BLaER1 treated with 17β-estradiol and CSF1 and Interleukin-3, amounts not matched to agents 10 nM and 100 nM (cell line): ENCODE measurements at regions not wholly inside any gene's neighbourhood (a gene's known extent, or its start where the extent isn't known, plus 50 kb on each side); places are given as distances from the start of the nearest gene placed in this dataset.

Source experiments
- H3K27ac ChIP-seq, 11 experiments: shearing (Covaris generic); formaldehyde crosslinking; 2 replicates each; pipeline ENCODE4 v1.8.1; 2022
- H3K27me3 ChIP-seq, 11 experiments: shearing (Covaris generic); formaldehyde crosslinking; 2 replicates each; pipeline ENCODE4 v1.8.1; 2022
- H3K36me3 ChIP-seq, 11 experiments: shearing (Covaris generic); formaldehyde crosslinking; 2 replicates each; pipeline ENCODE4 v1.8.1; 2022
- H3K4me1 ChIP-seq, 10 experiments: shearing (Covaris generic); formaldehyde crosslinking; 2 replicates each; pipeline ENCODE4 v1.8.1; 2022
- H3K4me2 ChIP-seq, 11 experiments: shearing (Covaris generic); formaldehyde crosslinking; 2 replicates each; pipeline ENCODE4 v1.8.1; 2022
- H3K4me3 ChIP-seq, 10 experiments: shearing (Covaris generic); formaldehyde crosslinking; 2 replicates each; pipeline ENCODE4 v1.8.1; 2022
- H3K9ac ChIP-seq, 11 experiments: shearing (Covaris generic); formaldehyde crosslinking; 2 replicates each; pipeline ENCODE4 v1.8.1; 2022
- H3K9me3 ChIP-seq, 11 experiments: shearing (Covaris generic); formaldehyde crosslinking; replicated peaks in 1 of 11; 2 replicates each; pipeline ENCODE4 v1.8.1; 2022
- H4K20me1 ChIP-seq, 11 experiments: shearing (Covaris generic); formaldehyde crosslinking; 2 replicates each; pipeline ENCODE4 v1.8.1; 2022
- Cebpa-rat ChIP-seq, 11 experiments: shearing (Covaris generic); IDR thresholded peaks; 2 replicates each; pipeline ENCODE4 v1.8.1; 2022

GRCh38 chr16:5738586-5738985 is 641.0 kb upstream of the EEF2KMT start:
- Histone ChIP-seq H3K9ac (no peak overlapping the region), H3K27me3 (no peaks in the 10 kb centered on the region), H3K9me3 (no peaks in the 10 kb centered on the region), H3K36me3 (no peaks in the 10 kb centered on the region), H3K27ac (no peak overlapping the region), H3K4me1 (peaks cover 0 to 20% (median 15%) of the 10 kb centered on the region in 10 experiments; a peak in 16 of 20 replicates), H3K4me3 (no peak overlapping the region), H4K20me1 (no peaks in the 10 kb centered on the region), H3K4me2 (peak overlapping the region in 2 of 11 experiments; percentile 80 to 81; a peak in 1 of 22 replicates)
- no peak for TF ChIP-seq Cebpa-rat (IDR thresholded peaks at IDR 0.05)

DNA sequence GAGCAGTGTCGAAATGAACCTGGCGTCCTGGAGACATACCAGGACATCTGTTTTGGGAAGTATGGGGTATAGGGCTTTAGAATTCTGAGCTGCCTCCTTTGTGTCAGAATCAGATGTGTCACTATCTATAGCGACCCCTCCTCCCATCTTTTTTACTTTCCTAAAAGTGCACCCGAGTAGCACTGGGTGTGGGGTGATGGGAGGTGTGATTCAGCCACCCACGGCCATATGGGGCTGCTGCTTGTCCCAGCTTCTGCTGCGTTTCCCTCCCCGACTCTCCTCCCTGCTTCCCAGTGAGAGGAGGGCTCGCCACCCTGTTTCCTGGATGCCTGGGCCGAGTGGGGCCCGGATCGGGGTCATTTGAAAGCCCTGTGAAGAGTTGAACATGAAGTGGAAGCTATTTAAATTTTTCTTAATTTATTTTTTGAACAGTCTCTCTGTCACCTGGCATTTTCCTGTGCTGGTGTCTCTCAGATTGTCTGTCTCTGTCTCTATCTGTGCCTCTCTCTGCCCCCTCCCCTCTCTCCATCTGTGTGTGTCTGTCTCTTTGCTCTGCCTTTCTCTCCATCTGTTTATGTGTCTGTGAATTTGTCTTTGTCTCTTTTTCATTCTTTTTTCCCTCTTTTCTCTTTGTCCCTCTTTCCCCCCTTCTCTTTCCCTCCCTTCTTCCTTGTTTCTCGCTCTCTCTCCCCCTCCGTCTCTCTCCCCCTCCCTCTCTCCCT is 638.8 kb upstream of the EEF2KMT start:
- no peak overlapping the region for H3K9ac ChIP-seq
- H3K4me3 ChIP-seq, result no peak overlapping the region
- no peak overlapping the region for H3K4me2 ChIP-seq
- TF ChIP-seq Cebpa-rat (IDR thresholded peaks at IDR 0.05), result no peak
- H4K20me1 ChIP-seq, result no peaks in the 10 kb centered on the region
- H3K9me3 ChIP-seq, result no peaks in the 10 kb centered on the region
- H3K27me3 ChIP-seq, result no peaks in the 10 kb centered on the region
- H3K36me3 ChIP-seq, result no peaks in the 10 kb centered on the region
- H3K27ac ChIP-seq, result no peak overlapping the region
- peaks cover 0 to 20% (median 15%) of the 10 kb centered on the region in 10 experiments; a peak in 16 of 20 replicates for H3K4me1 ChIP-seq

DNA sequence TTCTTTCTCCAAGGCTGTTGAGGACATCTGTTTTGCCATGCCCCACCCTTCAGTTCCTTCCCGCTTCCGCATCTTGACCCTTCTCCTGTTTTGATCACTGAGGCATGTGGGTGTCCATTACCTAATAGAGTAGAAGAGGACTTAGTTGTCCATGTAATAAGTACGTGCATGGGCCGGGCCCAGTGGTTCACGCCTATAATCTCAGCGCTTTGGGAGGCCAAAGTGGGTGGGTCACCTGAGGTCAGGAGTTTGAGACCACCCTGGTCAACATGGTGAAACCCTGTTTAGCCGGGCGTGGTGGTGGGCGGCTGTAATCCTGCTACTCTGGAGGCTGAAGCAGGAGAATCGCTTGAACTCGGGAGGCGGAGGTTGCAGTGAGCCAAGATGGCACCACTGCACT is 637.8 kb upstream of the EEF2KMT start:
- no peaks in the 10 kb centered on the region for H3K36me3 ChIP-seq
- H3K9me3 ChIP-seq, result no peaks in the 10 kb centered on the region
- H3K9ac ChIP-seq, result no peak overlapping the region
- no peaks in the 10 kb centered on the region for H4K20me1 ChIP-seq
- H3K27me3 ChIP-seq, result no peaks in the 10 kb centered on the region
- H3K27ac ChIP-seq, result no peak overlapping the region
- no peak for TF ChIP-seq Cebpa-rat (IDR thresholded peaks at IDR 0.05)
- peaks cover 0 to 20% (median 15%) of the 10 kb centered on the region in 10 experiments; a peak in 16 of 20 replicates for H3K4me1 ChIP-seq
- no peak overlapping the region for H3K4me3 ChIP-seq
- no peak overlapping the region for H3K4me2 ChIP-seq

DNA sequence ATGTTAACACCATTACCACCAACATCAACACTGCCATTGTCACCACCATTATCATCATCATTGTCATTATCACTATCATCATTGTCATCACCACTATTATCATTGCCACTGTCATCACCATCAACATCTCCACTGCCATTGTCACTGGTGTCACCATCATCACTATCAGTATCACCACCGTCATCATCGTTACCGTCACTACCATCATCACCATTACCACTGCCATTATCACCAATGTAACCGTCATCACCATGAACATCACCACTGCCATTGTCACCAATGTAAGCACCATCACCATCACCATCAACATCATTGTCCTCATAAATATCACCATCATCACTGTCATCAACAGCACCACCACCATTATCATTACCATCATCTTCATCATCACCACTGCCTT is 633.2 kb upstream of the EEF2KMT start:
- Histone ChIP-seq H3K4me3 (no peak overlapping the region), H3K9me3 (no peaks in the 10 kb centered on the region), H4K20me1 (no peaks in the 10 kb centered on the region), H3K4me1 (peaks cover 0 to under 1% (median 0%) of the 10 kb centered on the region in 10 experiments; a peak in 1 of 20 replicates), H3K36me3 (no peaks in the 10 kb centered on the region), H3K27me3 (no peaks in the 10 kb centered on the region), H3K9ac (no peak overlapping the region), H3K4me2 (no peak overlapping the region), H3K27ac (no peak overlapping the region)
- no peak for TF ChIP-seq Cebpa-rat (IDR thresholded peaks at IDR 0.05)

- H3K4me3 ChIP-seq, result no peak overlapping the region
- H3K27ac ChIP-seq, result no peak overlapping the region
- no peaks in the 10 kb centered on the region for H3K36me3 ChIP-seq
- H3K4me1 ChIP-seq, result no peaks in the 10 kb centered on the region
- H3K4me2 ChIP-seq, result no peak overlapping the region
- H3K27me3 ChIP-seq, result no peaks in the 10 kb centered on the region
- no peaks in the 10 kb centered on the region for H3K9me3 ChIP-seq
- no peak for TF ChIP-seq Cebpa-rat (IDR thresholded peaks at IDR 0.05)
- no peaks in the 10 kb centered on the region for H4K20me1 ChIP-seq
- no peak overlapping the region for H3K9ac ChIP-seq
Measured at GRCh38 chr16:5722116-5722619, 624.6 kb upstream of the EEF2KMT start.

DNA sequence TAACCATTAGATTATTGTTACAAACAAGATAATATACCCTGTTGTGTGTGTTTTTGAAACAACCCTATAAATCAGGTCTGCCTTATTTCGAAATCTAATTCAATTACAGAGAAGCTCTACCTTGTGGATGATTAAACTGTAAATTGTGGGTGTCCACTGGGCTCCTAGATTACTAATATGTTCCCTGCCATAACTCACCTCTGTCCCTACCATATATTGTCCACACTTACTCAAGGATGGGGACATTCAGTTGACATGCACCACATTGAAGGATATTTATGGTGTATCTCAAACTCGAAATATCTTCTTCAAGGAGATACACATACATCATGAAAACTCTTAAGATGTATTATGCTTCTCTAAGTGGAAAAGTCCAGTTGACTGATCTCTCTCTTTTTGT is 617.6 kb upstream of the EEF2KMT start:
- Histone ChIP-seq H3K27me3 (peaks cover 21 to 66% (median 54%) of the 10 kb centered on the region in 11 experiments), H3K4me3 (no peak overlapping the region), H3K9ac (no peak overlapping the region), H3K4me2 (no peak overlapping the region), H4K20me1 (peaks cover 0 to 6% (median 0%) of the 10 kb centered on the region in 11 experiments; a peak in 1 of 22 replicates), H3K4me1 (peaks cover 0 to 10% (median 8%) of the 10 kb centered on the region in 10 experiments; a peak in 11 of 20 replicates), H3K27ac (no peak overlapping the region), H3K9me3 (peaks cover 15 to 24% (median 17%) of the 10 kb centered on the region in 11 experiments), H3K36me3 (no peaks in the 10 kb centered on the region)
- TF ChIP-seq Cebpa-rat (IDR thresholded peaks at IDR 0.05), result no peak

- H3K9me3 ChIP-seq, result peaks cover 15 to 24% (median 17%) of the 10 kb centered on the region in 11 experiments
- no peak overlapping the region for H3K4me3 ChIP-seq
- TF ChIP-seq Cebpa-rat (IDR thresholded peaks at IDR 0.05), result no peak
- peaks cover 32 to 93% (median 80%) of the 10 kb centered on the region in 11 experiments for H3K27me3 ChIP-seq
- H3K4me2 ChIP-seq, result peak overlapping the region in 7 of 11 experiments; percentile 25 to 50 (median 41); a peak in 7 of 22 replicates
- H3K36me3 ChIP-seq, result no peaks in the 10 kb centered on the region
- H3K4me1 ChIP-seq, result peaks cover 0 to 11% (median 8%) of the 10 kb centered on the region in 10 experiments; a peak in 11 of 20 replicates
- no peak overlapping the region for H3K9ac ChIP-seq
- no peak overlapping the region for H3K27ac ChIP-seq
- H4K20me1 ChIP-seq, result peaks cover 0 to 7% (median 0%) of the 10 kb centered on the region in 11 experiments; a peak in 5 of 22 replicates
Measured at GRCh38 chr16:5709889-5710288, 612.3 kb upstream of the EEF2KMT start.

DNA sequence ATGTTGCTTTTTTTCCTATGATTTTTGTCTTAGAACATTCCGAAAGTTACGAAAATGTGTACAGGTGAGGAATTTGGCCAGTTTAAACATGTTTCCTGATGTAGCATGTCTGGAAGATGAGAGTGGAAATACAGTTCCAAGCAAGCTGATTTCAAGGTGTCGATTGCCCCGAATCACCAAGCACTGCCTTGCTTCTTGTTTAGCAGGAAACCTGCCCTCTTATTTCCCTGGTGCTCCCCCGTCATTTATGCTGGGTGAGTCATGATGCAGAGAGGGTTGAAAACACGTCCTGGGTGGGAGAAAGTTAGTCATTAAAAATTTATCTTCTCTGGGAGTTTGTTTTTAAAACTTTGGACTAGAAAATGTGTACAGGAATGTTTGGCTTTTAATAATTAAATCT is 608.6 kb upstream of the EEF2KMT start:
- peaks cover 0 to 11% (median 8%) of the 10 kb centered on the region in 10 experiments; a peak in 11 of 20 replicates for H3K4me1 ChIP-seq
- H3K9ac ChIP-seq, result no peak overlapping the region
- no peak for TF ChIP-seq Cebpa-rat (IDR thresholded peaks at IDR 0.05)
- H3K27me3 ChIP-seq, result peaks cover 21 to 57% (median 46%) of the 10 kb centered on the region in 11 experiments
- no peaks in the 10 kb centered on the region for H3K36me3 ChIP-seq
- no peak overlapping the region for H3K4me3 ChIP-seq
- no peak overlapping the region for H3K4me2 ChIP-seq
- H3K27ac ChIP-seq, result no peak overlapping the region
- H4K20me1 ChIP-seq, result peaks cover 0 to 7% (median 0%) of the 10 kb centered on the region in 11 experiments; a peak in 5 of 22 replicates
- H3K9me3 ChIP-seq, result peaks cover 14 to 21% (median 18%) of the 10 kb centered on the region in 11 experiments

DNA sequence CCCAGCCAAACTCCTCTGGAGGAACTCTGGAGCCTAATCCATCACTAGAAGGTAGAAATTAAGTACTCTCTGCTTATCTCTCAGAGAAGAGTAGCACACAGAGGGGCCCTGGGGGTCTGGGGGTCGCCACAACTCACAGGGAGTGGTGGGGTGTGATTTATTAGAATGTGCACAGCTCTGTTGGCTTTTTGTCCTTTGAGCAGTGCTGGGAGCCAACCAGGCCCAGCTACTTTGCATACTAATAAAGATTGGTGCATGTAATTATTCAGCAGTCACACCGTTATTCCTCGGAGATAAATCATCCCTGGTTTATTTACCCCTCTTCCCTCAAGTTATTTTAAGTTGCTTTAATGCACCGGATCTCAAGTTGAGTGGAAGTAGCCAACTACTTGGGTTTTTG is 606.7 kb upstream of the EEF2KMT start:
- Histone ChIP-seq H3K9ac (no peak overlapping the region), H3K4me3 (no peak overlapping the region), H3K4me2 (no peak overlapping the region), H3K36me3 (no peaks in the 10 kb centered on the region), H3K27ac (no peak overlapping the region), H3K9me3 (peaks cover 20 to 31% (median 26%) of the 10 kb centered on the region in 11 experiments), H3K27me3 (peaks cover 7 to 42% (median 33%) of the 10 kb centered on the region in 11 experiments; a peak in 18 of 22 replicates), H4K20me1 (peaks cover 0 to 7% (median 0%) of the 10 kb centered on the region in 11 experiments; a peak in 4 of 22 replicates), H3K4me1 (no peaks in the 10 kb centered on the region)
- TF ChIP-seq Cebpa-rat (IDR thresholded peaks at IDR 0.05), result no peak
